Transverse colon (tissue), 4 donors: ENCODE measurements at regions not wholly inside any gene's neighbourhood (a gene's known extent, or its start where the extent isn't known, plus 50 kb on each side); places are given as distances from the start of the nearest gene placed in this dataset.

ENCODE experiments used
- CTCF ChIP-seq, 5 experiments: fragments of 200-600 bp in 3 of 5; fragments of 450-650 bp in 2 of 5; sonication (generic) in 3 of 5; IDR thresholded peaks; 1 replicate in 2 of 5; 2 replicates in 3 of 5; pipeline ENCODE4 v1.5.1; 2016 to 2017; ENCODE audit warnings: antibody characterized with exemption in 5 of 5, inconsistent platforms in 3 of 5, mild to moderate bottlenecking in 2 of 5, moderate library complexity in 1 of 5
- EP300 ChIP-seq: sonication (generic); formaldehyde crosslinking; IDR thresholded peaks from one replicate; pipeline ENCODE4 v1.6.1; 2017; ENCODE audit warnings: antibody characterized with exemption, low read depth
- POLR2A ChIP-seq: fragments of 450-650 bp; IDR thresholded peaks from one replicate; pipeline ENCODE4 v1.6.1; 2016; ENCODE audit warnings: antibody characterized with exemption, mild to moderate bottlenecking, moderate library complexity
- POLR2AphosphoS5 ChIP-seq, 3 donors: sonication (generic); formaldehyde crosslinking; IDR thresholded peaks; one replicate each; pipeline ENCODE4 v1.6.1; 2016; ENCODE audit warnings: antibody characterized with exemption in 3 of 3

- no peak for TF ChIP-seq CTCF (IDR thresholded peaks at IDR 0.05)
- TF ChIP-seq POLR2AphosphoS5 (IDR thresholded peaks at IDR 0.05) = no peak
- no peak for TF ChIP-seq POLR2A
- no peak for TF ChIP-seq EP300
Measured at GRCh38 chr2:226358688-226359087, 440.9 kb downstream of the IRS1 start.
